HG02970 (cell line): ENCODE measurements at regions not wholly inside any gene's neighbourhood (a gene's known extent, or its start where the extent isn't known, plus 50 kb on each side); places are given as distances from the start of the nearest gene placed in this dataset.
"Not testable (repeated sequence)": the region's sequence is repeated elsewhere in the genome, so short reads cannot be mapped to it uniquely, and the experiment has no call there.

ENCODE experiments used
- ATAC-seq: cut with Tn5 transposase; IDR thresholded peaks from one replicate; pipeline ENCODE4 v1.9.1; 2021; ENCODE audit warnings: mild to moderate bottlenecking, moderate library complexity, moderate number of reproducible peaks; ENCODE audit not compliant: unreplicated experiment, low FRiP score

DNA sequence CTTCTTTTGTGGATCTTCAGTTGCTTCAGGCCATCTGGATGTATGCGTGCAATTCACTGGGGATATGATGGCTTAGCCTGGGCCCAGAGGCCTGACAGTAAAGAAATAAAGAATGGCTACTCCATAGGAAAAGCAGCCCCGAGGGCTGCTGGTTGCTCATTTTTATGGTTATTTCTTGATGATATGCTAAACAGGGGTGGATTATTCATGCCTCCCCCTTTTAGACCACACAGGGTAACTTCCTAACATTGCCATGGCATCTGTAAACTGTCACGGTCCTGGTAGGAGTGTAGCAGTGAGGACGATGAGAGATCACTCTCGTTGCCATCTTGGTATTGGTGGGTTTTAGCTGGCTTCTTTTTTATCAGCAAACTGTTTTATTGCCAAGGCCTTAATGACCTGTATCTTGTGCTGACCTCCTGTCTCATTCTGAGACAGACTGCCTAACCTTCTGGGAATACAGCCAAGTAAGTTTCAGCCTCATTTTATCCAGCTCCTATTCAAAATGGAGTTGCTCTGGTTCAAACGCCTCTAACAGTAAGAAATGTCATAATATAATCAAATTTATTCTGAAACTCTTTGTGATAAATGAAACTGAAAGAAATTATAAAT is 60.5 kb downstream of the DSEL start:
- ATAC-seq, result no peak

DNA sequence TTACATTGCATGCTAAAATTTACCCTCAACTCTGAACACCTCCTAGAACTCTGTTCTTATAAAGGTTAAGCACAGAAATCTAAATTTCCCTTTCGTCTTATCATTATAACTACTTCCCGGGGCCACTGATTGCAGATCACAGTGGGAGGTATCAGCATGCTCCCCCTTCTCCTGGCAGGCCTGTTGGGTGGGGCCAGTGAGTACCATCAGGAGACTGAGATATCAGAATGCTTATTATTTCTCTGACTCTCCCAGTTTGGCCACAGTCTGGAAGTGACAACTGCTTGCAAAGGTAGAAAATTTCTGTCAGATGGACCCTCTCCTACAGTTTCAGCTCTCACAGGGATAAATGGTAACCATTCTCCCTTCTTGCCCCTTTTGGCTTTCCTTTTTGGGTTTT is 62.6 kb downstream of the DSEL start:
- ATAC-seq, result no peak

DNA sequence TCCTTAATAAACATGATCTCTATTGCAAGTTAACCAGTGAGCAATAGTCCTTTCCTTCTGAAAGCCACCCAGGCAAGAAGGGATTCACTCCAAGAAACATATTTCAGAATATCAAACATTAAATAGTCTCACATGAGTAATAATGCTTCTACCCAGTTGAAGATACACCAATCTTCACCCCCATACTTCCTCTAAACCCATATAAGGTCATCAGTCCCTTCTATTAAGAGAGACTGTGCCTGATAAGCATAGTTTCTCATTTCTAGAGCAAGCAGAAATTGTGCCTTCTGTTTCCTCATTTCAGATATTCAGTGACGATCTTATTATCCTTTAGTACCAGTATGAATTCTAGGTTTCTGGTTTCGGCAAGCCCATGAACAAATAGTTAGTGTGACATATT is 64.6 kb downstream of the DSEL start:
- ATAC-seq, result no peak

DNA sequence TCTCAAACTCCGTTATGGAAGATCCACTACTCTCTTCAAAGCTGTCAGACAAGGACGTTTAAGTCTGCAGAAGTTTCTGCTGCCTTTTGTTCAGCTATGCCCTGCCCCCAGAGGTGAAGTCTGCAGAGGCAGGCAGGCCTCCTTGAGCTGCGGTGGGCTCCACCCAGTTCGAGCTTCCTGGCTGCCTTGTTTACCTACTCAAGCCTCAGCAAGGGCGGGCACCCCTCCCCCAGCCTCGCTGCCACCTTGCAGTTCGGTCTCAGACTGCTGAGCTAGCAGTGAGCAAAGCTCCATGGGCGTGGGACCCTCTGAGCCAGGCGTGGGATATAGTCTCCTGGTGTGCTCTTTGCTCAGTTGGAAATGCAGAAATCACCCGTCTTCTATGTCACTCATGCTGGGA is 65.4 kb downstream of the DSEL start:
- ATAC-seq, result not testable (repeated sequence)

DNA sequence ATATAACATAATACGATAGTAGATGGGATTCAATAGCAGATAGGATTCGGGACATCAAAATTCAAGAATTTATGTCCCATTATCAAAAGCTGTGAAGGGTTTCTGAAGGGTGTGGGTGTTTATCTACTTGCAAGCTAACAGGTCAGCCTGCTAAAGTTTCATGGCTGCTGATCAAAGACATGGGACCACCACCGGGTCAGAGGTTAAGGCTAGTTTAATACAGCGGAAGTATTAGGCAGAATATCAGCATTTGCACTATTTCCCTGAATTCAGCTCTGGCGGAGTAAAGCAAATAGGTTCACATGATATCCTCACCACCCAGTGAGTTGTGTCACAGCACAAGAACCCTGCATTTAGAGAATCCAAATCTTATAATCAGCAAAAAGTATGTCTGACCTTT is 82.5 kb downstream of the DSEL start:
- no peak for ATAC-seq

DNA sequence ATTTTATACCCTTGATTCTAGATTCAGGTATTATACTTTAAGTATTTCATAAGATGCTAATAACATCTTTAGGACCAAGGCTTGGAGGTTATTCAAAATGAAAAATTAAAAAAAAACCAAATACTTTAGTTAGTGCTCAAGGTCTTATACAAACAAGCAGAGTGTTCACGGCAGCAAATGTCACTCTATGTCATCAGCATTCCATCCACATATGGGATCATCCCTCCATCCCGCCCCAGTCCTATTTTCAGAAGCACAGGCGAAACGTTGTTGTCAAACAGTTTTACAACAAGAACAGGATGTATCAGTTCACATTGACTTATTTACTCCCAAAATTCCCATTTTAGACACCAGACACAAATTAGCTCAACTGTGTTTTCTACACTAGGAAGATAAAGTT is 83.7 kb downstream of the DSEL start:
- no peak for ATAC-seq

DNA sequence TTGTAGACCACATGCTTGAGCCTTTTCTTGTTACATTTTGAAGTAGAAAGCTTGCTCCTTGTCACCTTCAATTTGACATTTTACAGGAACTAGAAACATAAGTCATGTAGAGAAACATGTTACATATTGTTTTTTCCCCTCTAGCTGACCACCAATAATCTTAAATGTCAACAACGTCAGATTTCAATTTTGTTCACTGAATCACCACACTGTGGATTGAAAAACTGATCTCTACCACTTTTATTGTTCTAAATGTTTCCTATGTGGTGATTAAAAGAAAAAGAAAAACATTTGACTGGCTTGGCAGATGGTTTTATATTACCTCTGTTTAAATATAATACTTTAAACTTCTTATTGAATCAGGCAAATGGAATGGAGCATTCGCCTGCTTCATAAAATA is 87.7 kb downstream of the DSEL start:
- no peak for ATAC-seq

DNA sequence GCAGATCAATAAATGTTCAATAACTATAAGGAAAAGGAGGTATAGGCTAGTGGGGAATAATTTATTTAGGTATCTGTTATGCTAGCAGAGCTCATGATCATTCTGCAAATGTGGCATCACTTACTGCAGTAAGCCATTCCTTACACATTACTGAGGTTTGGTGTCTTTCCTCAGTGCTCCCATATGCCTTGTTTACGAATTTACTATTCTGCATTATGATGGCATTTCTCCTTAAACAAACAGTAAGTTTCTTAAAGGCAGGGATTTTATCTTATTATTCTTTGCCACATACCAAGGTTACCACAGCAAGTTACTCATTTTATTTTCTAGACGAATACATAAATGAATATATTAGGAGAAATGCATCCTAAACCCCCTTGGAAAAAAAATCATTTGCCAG is 88.4 kb downstream of the DSEL start:
- ATAC-seq, result no peak

DNA sequence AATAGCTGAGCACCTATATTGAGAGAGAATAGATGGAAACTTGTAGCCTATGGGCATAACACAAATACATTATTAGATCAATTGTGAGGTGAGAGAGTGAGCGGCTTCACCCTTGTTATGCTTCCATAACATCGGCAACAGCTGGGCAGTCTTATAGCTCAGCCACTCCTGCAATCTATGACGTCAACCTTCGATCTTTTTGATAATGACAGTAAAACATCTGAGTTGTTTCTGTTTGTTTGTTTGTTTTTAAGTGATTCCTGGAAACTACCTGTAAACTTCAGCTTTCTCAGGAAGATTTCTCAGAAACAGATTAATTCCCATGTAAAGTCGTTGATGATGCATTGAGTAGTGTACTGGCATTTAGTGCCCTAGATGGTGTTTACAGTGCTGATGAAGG is 90.0 kb downstream of the DSEL start:
- no peak for ATAC-seq

DNA sequence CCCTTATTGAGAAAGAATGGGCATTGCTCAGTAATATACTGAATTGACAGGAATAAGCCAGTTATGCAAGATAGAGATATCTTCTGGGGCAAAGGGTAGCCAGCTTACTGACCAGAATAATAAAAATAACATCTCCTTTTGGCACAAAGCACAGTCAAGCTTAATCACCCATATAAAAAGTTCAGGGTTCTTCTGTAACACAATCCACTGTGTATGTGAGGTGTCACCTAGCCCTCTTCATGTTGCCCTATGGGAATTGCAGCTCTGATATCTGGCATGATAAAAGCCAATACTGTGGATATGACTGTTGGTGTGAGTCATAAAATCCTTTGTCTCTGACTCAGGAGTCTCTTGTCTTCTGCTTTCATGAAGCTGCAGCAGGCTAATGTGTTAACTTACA is 90.8 kb downstream of the DSEL start:
- no peak for ATAC-seq

DNA sequence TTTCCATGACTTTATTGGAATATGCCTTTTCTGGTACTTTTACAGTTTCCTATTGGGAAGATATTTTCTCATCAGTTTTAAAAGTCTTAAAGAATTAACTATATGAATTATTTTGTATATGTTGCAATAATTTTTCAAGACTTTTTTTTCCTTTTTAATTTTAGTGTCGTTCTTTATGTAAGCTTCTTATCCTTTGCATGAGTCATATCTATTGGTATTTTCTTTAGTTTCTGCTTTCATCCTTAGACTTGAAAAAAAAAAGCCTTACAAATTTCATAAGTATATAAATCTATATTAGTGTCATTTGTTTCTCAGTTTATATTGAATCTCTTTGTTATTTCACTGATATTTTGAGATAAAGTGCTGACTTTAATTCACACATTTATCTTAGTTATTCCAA is 94.9 kb downstream of the DSEL start:
- no peak for ATAC-seq

DNA sequence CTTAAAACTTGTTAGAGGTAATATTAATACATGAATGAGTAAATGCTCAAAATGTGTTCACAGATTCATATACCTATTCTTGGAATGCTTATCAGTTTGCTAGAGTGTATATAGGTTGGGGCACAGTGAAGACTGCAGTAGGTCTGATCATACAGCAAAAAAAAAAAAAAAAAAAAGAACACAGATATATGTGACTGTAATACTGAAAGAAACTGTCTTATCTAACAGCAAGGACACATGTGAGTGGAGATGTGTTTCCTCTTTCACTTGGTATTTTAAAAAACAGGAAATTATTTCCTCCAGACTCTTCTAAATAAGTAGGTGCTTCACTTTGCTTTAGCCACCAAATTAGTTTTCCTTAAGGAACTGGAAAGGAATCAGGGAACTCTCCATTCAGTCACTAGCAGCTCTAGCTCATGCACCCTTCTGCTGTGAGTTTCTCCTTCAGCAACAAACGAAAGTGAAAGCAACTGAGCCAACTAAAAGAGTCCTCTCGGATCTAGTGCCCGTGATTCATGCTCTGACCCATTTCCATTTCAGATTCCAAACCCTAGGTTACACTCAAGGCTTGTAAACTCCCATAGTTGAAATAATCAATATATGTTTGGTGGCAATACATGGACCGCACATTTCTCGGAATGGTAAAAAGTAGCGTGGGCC is 98.5 kb downstream of the DSEL start:
- peak; percentile 93 for ATAC-seq

DNA sequence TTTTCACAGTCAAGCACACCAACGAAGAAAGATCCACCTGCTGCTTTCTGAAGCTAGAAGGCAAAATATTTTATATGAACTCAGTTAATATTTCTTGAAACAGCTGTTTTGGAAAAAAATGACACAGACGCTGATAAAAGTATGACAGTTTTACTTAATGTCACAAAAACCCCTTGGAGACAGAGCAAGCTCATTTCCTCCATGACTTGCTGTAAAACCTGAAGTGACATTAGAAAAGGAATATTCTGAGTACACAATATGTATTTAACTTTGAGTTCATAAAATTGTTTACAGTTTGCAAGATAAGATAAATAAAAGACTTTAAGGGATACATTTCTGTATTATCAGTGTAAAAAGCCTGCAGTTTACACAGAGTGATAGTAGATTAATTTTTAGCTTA is 105.4 kb downstream of the DSEL start:
- no peak for ATAC-seq

DNA sequence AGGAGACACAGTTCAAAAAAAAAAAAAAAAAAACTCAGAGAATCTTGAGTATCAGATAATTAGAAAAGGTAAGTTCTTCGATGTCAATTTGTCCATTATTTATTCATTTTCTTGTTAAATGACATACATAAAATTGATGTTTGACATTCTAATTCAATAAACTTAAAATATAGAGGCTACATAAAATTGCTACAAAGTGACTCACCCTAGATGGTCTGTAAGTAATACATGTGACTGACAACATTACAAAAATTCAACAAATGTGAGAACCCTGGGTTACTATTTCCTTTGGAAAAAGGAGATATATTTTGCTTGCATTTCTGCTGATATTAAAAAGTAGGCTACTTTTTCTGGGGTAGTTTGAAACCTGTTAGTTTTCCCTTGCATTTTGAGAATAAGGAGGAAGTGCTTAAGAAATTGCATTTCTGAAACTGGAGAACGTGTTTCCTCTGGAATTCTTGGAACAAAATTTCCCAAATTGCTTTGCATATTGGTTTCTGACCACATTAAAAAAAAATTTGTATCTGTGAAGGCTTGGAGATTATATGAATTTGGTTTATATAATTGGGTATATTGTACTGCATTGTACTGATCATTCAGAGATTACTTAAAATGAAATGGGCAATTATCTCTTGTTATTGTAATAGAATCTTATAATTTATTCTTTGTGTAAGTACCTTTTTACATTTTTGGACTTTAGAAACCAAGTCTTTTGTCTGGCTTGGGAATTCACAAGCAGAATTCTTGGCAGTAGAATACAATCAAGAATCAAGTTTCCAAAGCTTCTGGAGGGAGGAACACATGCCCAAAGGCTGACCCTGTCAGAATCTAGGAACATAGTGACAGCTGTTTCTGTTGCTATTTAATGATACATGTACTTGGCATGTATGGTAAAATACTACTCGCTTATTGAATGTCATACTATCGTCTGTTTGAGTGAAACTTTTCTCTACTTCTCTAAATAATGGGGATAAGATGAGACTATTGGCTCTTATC is 106.1 kb downstream of the DSEL start:
- ATAC-seq, result no peak

DNA sequence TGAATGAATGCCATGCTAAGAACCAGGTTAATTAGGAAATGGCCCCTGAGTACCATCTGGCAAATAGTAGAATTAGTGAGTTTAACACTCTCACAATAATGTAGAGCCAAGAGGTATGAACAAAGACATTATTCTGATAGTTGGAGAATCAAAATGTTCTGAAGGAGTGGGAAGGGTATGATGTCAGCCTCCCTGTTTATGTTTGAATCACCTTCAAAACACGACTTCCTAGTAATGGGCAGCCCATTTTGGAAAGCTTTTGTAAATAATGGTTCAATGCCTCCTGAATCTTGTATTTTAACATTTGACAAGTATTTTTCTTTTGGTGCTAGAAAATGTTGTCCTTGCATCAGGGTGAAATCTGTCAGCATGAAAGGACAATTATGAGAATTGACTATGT is 108.3 kb downstream of the DSEL start:
- no peak for ATAC-seq

DNA sequence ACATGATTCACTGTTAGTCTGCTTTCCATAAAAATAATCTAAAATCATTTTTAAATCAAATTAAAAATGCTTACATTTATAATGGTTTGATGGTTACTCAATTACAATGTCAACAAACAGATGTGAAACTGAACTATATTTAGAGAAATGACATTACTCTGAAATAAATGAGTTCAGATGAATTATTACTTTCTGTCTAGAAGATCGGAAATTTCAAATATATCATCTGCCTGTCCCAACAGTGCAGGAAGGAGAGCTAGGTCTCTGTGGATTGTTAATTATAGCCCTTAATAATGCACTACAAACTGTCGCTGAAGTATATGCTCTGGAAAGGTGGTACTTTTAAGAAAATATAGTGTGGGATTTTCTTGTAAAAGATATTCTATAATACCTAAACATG is 109.8 kb downstream of the DSEL start:
- no peak for ATAC-seq

DNA sequence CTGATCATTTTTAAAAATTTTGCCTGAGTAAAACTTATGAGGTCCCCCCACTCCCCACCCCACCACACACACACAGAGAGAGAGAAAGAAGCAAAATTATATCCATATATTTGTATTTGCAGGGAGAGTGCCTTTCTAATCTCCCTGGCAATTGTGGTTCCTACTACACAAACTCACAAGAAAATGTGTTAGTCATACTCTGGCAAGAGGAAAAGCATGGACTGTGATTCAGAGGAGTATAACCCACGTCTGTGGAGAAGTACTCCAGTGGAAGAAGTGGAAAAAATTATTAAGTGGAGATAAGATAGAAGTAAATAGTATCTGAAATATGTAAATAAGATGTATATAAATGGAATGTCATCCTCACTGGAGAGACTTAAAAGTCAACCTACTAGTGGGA is 114.0 kb downstream of the DSEL start:
- no peak for ATAC-seq

DNA sequence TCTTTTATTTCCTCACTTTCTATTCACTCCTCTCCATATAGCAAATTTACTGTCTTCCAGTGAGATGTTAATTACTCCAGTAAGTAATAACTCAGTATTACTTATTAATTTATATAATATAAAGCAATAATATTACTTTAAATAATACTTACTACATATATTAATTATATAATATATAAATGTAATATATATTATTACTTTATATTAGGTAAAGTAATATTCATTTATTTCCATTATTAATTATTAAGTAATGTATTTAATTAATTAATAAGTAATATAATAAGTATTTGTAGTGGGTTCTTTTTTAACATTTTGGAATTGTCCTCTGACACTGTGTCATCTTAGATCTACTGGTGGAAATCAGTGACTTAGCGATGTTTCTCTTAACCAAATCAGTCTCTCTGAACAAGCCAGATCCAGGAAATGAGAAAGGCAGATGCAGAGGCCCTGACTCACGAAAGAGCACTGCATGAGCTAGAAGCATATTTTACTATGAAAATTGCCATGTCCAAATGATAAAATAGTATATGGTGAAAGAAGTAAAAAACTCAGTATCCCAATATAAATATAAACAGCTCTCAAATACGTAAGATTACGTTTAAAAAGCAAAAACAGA is 115.9 kb downstream of the DSEL start:
- no peak for ATAC-seq

DNA sequence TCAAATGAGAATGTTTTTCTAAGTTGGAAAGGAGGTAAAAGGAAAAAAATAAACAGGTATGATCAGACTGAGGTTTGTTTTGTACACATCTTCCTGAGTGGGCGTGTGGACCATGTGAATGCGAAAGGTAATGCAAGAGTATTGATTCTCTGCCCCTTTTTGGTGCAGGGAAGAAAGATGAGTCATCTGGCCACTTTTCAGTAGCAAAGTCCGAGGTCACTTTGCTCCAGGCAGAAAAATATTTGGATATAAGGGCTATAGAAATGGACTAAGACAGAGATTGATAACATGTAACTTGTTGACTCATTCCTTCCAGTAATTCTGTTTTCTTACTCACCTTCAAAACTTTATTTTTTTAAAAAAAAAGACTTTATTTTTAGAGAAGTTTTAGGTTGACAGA is 130.5 kb downstream of the DSEL start:
- ATAC-seq, result no peak

DNA sequence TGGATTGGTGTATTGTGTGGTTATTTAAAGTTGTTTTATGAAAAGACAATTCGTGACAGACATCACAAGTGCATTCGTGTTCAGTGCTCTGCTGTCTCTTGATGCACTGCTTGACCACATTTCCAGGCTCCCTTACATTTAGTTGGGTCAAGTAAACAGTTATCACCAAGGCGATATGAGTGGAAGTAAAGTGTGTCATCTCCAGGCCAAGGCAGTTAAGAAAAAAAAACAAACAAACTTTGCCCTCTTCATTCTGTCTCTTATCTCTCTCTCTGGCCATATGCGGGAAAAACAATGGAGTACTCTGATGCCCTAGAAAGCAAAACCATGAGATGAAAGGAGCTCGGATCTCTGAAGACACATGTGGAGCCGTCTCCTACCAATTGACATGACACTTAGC is 131.1 kb downstream of the DSEL start:
- ATAC-seq, result no peak

DNA sequence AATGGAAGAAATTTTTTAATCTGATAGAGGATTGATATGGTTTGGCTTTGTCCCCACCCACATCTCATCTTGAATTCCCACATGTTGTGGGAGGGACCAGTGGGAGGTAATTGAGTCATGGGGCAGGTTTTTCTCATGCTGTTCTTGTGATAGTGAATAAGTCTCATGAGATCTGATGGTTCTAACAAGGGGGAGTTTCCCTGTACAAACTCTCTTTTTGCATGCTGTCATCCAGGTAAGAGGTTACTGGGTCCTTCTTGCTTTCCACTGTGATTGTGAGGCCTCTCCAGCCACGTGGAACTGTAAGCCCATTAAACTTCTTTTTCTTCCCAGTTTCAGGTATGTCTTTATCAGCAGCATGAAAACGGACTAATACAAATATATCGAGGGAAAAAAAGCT is 132.5 kb downstream of the DSEL start:
- ATAC-seq, result not testable (repeated sequence)
